ENCODE measurements at regions not wholly inside any gene's neighbourhood (a gene's known extent, or its start where the extent isn't known, plus 50 kb on each side); places are given as distances from the start of the nearest gene placed in this dataset.

- intact Hi-C loops (cut with DNase I): no loop called here
- TF ChIP-seq, protein P1, sequence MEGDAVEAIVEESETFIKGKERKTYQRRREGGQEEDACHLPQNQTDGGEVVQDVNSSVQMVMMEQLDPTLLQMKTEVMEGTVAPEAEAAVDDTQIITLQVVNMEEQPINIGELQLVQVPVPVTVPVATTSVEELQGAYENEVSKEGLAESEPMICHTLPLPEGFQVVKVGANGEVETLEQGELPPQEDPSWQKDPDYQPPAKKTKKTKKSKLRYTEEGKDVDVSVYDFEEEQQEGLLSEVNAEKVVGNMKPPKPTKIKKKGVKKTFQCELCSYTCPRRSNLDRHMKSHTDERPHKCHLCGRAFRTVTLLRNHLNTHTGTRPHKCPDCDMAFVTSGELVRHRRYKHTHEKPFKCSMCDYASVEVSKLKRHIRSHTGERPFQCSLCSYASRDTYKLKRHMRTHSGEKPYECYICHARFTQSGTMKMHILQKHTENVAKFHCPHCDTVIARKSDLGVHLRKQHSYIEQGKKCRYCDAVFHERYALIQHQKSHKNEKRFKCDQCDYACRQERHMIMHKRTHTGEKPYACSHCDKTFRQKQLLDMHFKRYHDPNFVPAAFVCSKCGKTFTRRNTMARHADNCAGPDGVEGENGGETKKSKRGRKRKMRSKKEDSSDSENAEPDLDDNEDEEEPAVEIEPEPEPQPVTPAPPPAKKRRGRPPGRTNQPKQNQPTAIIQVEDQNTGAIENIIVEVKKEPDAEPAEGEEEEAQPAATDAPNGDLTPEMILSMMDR (IDR thresholded peaks at IDR 0.05): no peak
- H3K27me3 ChIP-seq: no peaks in the 10 kb centered on the region
- H3K27ac ChIP-seq: no peak overlapping the region
- H3K36me3 ChIP-seq: no peaks in the 10 kb centered on the region
- H3K4me3 ChIP-seq: no peak overlapping the region
- DNase-seq: no peak
- ATAC-seq: no peak
- H3K4me1 ChIP-seq: no peaks in the 10 kb centered on the region
- peaks cover 9% of the 10 kb centered on the region for H3K9me3 ChIP-seq
Measured at GRCh38 chr1:67991546-67991945, 58.9 kb downstream of the DIRAS3 start.

DNA sequence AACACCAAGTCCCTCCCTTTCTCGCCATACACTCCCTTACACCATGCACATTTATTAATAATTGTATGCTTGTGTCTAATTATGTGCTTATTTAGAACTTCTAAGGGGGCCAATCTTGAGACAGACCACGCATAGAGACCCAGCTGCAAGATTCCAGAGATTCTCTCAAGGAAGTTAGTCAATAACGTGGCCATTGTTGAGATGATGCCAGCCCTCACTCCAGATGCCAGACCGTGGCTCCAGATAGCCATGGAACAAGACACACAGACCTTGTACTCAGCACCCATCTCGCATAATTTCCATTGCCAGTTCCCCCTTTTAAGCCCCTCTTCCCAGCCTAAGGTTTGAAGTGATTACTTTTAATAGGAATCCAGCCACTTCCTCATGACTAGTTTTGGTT lies 62.4 kb downstream of the DIRAS3 start:
- no peaks in the 10 kb centered on the region for H3K36me3 ChIP-seq
- ATAC-seq (no peak), DNase-seq (no peak)
- no peak overlapping the region for H3K27ac ChIP-seq
- TF ChIP-seq, protein P1 (IDR thresholded peaks at IDR 0.05): no peak
- H3K4me1 ChIP-seq: no peaks in the 10 kb centered on the region
- no peak overlapping the region for H3K4me3 ChIP-seq
- no peaks in the 10 kb centered on the region for H3K9me3 ChIP-seq
- no peaks in the 10 kb centered on the region for H3K27me3 ChIP-seq
- intact Hi-C loops (cut with DNase I): no loop called here

GRCh38 chr1:67987046-67987799 lies 63.2 kb downstream of the DIRAS3 start:
- Histone ChIP-seq H3K4me1 (no peaks in the 10 kb centered on the region), H3K27me3 (no peaks in the 10 kb centered on the region), H3K9me3 (no peaks in the 10 kb centered on the region), H3K27ac (no peak overlapping the region), H3K36me3 (no peaks in the 10 kb centered on the region), H3K4me3 (no peak overlapping the region)
- DNase-seq: no peak
- TF ChIP-seq, protein P1 (IDR thresholded peaks at IDR 0.05): no peak
- intact Hi-C loops (cut with DNase I): no loop called here
- ATAC-seq: no peak

GRCh38 chr1:67983867-67984266 lies 66.6 kb downstream of the DIRAS3 start:
- H3K27ac ChIP-seq: no peak overlapping the region

GRCh38 chr1:67980028-67980427 lies 70.4 kb downstream of the DIRAS3 start:
- H3K4me1 ChIP-seq: no peaks in the 10 kb centered on the region
- no peaks in the 10 kb centered on the region for H3K9me3 ChIP-seq
- intact Hi-C loops (cut with DNase I): no loop called here
- H3K4me3 ChIP-seq: no peak overlapping the region
- DNase-seq (no peak), ATAC-seq (no peak)
- H3K27me3 ChIP-seq: peaks cover 5% of the 10 kb centered on the region
- no peaks in the 10 kb centered on the region for H3K36me3 ChIP-seq
- TF ChIP-seq, protein P1 (IDR thresholded peaks at IDR 0.05): no peak
- no peak overlapping the region for H3K27ac ChIP-seq

More at GRCh38 chr1:67983867-67984266, 66.6 kb downstream of the DIRAS3 start:
- DNase-seq (no peak), ATAC-seq (no peak)
- Histone ChIP-seq H3K36me3 (no peaks in the 10 kb centered on the region), H3K4me1 (no peaks in the 10 kb centered on the region), H3K4me3 (no peak overlapping the region), H3K9me3 (no peaks in the 10 kb centered on the region), H3K27me3 (peaks cover 5% of the 10 kb centered on the region)
- intact Hi-C loops (cut with DNase I): no loop called here
- TF ChIP-seq, protein P1 (IDR thresholded peaks at IDR 0.05): no peak

Data from upper lobe of right lung (tissue), 1 donor.